Lower leg skin (tissue), 3 donors: ENCODE measurements at regions not wholly inside any gene's neighbourhood (a gene's known extent, or its start where the extent isn't known, plus 50 kb on each side); places are given as distances from the start of the nearest gene placed in this dataset.

ENCODE experiments used
- POLR2A ChIP-seq, 2 donors: fragments of 450-650 bp; IDR thresholded peaks; one replicate each; pipeline ENCODE4 v1.6.1; 2016 to 2017; ENCODE audit warnings: antibody characterized with exemption in 2 of 2, mild to moderate bottlenecking in 1 of 2, moderate library complexity in 1 of 2
- TF ChIP-seq, protein P1 (sequence below), 3 donors: fragments of 450-650 bp; IDR thresholded peaks; one replicate each; pipeline ENCODE4 v1.5.1; 2016; ENCODE audit warnings: antibody characterized with exemption in 3 of 3, mild to moderate bottlenecking in 3 of 3, moderate library complexity in 2 of 3

DNA sequence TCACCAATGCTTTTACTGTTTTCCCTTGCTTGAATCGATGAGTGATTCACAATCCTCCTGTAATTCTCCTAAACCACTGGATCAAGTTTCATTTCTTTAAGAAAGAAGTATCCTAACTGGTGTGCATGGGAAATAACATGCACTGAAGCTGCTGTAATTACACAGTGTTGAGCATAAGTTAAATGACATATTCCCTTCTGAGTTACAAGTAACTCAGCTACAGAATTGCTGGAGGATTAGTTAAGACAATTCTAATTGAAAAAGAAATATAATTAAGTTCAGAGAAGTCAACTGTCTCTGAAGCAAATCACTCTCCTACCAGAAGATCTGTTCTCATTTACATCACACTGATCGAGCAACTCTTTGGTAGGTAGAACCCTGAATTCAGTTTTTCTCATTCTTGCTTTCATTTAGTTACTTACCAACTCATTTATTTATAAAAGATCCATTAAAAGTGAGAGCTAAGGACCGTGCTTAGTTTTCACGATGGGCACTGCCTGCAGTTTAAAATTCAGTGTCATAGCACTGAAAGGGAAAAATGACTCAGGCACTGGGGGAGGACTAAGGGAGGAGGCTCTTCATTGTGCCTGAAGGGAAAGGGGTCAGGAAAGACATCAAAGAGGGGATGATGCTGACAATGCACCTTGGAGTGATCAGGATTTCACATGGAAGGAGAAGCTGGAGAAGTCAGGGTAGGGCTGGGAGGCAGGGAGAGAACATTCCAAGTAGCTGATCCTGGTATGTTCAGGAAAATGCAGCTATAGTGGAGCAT is 327.2 kb downstream of the EMP1 start:
- no peak for TF ChIP-seq POLR2A (IDR thresholded peaks at IDR 0.05)
- TF ChIP-seq, protein P1, sequence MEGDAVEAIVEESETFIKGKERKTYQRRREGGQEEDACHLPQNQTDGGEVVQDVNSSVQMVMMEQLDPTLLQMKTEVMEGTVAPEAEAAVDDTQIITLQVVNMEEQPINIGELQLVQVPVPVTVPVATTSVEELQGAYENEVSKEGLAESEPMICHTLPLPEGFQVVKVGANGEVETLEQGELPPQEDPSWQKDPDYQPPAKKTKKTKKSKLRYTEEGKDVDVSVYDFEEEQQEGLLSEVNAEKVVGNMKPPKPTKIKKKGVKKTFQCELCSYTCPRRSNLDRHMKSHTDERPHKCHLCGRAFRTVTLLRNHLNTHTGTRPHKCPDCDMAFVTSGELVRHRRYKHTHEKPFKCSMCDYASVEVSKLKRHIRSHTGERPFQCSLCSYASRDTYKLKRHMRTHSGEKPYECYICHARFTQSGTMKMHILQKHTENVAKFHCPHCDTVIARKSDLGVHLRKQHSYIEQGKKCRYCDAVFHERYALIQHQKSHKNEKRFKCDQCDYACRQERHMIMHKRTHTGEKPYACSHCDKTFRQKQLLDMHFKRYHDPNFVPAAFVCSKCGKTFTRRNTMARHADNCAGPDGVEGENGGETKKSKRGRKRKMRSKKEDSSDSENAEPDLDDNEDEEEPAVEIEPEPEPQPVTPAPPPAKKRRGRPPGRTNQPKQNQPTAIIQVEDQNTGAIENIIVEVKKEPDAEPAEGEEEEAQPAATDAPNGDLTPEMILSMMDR (IDR thresholded peaks at IDR 0.05): no peak
